Renal pelvis (tissue), 1 donor: ENCODE measurements at regions not wholly inside any gene's neighbourhood (a gene's known extent, or its start where the extent isn't known, plus 50 kb on each side); places are given as distances from the start of the nearest gene placed in this dataset.
"Not testable (repeated sequence)": the region's sequence is repeated elsewhere in the genome, so short reads cannot be mapped to it uniquely, and the experiment has no call there.

Experiments
- DNase-seq: peaks from one replicate; pipeline ENCODE4 v3.0.0-alpha.2; 2013

GRCh38 chr2:198638577-198638976 lies 819.2 kb downstream of the SATB2 start:
- no peak for DNase-seq

GRCh38 chr2:198630384-198630783 lies 826.0 kb downstream of the PLCL1 start:
- no peak for DNase-seq

GRCh38 chr2:198628596-198628995 lies 824.2 kb downstream of the PLCL1 start:
- no peak for DNase-seq

DNA sequence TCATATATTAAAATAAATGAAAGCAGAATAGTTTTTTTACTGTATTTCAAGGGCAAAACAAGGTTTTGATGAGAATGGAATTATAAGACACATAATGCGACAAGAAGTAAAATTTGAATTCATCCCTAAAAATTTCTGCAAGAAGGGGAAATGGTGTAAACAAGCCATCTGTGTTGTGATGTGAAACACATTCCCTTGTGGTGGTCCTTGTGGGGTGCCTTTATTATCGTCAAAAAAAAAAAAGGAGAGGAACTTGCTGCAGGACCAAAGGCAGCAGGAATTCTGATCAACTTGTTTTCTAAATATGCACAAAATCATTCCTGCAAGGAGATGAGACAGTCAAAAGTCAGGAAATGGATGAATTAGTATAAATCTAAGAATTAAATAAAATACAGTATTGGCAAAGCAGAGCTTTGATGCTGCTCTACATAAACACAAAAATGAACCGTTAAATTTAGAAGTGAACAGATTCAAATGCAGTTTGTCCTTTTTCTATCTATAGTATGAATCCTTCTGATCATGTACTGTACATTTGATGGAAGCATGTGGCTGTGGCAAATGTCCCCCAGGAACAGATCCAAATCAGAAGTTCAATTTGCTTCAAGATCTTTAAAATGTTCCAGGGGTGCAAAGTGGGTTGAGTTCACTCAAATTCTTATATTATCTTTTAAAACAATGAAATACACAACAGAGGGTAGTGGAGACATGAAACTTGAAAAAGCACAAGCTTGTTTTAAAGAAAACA lies 818.8 kb downstream of the PLCL1 start:
- no peak for DNase-seq

GRCh38 chr2:198615972-198616371 lies 811.6 kb downstream of the PLCL1 start:
- DNase-seq = no peak

- DNase-seq = no peak
Observed at GRCh38 chr2:198611201-198611600, 806.8 kb downstream of the PLCL1 start.

DNA sequence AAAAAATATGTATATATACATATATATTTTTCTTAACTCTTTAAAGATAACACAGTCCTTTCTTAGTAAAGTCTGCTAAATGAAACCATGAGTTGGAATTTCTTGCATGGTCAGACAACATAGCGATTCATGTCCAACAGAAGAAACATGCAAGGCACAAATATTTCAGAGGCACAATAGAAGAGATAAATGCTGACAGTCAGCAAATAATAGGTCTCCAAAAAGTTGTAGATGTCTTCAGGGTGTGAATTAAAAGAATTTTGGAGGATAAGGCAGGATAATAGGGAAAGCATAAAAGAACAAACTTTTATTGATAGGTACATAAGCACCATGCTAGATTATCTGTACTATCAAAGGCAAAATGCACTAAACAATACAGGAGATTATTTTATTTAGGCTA lies 800.2 kb downstream of the PLCL1 start:
- DNase-seq = no peak

DNA sequence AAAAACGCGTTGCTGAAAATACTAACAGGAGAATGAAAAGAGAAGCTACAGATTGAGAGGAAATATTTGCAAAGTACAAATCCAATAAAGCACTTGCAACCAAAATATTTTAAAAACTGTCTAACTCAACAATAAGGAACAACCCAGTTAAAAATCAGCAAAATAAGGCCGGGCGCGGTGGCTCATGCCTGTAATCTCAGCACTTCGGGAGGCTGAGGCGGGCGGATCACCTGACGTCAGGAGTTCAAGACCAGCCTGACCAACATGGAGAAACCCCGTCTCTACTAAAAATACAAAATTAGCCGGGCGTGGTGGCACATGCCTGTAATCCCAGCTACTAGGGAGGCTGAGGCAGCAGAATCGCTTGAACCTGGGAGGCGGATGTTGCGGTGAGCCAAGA lies 798.6 kb downstream of the PLCL1 start:
- DNase-seq = not testable (repeated sequence)

DNA sequence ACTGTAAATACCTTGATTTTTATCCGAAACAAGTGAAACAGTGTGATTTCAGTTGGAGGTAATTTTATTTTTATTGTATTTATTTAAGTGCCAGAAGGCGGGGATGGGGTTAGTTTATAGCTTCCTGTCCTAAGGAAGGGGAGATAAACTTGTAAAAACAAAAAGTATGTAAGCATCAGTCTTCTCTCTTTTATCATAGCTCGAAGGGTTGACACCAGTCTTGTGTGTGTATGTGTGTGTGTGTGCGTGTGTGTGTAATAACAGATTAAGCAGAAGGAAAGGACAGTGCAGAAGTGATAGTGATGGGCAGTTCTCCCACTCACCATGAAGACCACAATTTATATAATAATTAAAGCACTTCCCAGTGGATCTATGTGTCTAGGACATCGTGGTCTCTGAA lies 793.3 kb downstream of the PLCL1 start:
- no peak for DNase-seq

- DNase-seq = no peak
Observed at GRCh38 chr2:198596985-198597384, 792.6 kb downstream of the PLCL1 start.

GRCh38 chr2:198595721-198596120 lies 791.3 kb downstream of the PLCL1 start:
- DNase-seq = no peak

DNA sequence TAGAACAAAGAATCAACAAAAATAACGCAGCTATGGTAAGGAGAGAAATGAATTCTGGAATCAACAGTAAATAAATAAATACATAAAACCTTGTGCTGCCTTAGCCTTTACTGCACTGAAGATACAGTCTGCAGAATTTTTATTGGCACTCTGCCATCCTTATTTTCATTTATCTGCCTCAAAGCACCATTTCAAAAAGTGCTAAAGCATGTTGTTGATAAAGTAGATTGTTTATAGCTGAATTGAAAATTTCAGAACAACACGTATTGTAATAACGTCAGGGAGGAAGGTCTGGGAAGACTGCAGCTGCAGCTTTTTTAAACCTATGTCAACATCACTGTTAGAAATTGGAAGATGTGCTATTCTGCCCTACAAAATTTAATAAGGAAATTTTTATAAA lies 787.2 kb downstream of the PLCL1 start:
- no peak for DNase-seq

- no peak for DNase-seq
Observed at GRCh38 chr2:198587741-198588140, 783.3 kb downstream of the PLCL1 start.

DNA sequence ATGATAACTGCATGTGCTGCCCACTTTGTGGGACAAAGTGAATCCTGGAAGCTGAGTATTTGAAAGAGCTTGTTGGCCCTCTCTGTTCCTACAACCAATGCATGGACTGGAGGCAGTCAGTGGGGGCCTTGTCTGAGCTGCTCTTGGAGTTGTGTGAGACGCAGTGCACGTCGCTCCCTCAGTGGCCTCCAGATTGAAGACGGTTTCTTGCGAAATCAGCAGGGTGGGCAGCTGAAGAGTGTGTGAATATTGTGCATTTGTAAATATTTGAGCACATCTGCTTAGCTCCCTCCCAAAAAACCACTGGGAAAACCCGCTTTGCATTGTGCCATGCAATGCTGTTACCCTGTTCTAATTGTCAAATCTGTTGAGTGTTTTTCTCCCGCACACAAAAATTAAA lies 782.8 kb downstream of the PLCL1 start:
- no peak for DNase-seq

GRCh38 chr2:198571393-198571792 lies 767.0 kb downstream of the PLCL1 start:
- peak; percentile 14 for DNase-seq

DNA sequence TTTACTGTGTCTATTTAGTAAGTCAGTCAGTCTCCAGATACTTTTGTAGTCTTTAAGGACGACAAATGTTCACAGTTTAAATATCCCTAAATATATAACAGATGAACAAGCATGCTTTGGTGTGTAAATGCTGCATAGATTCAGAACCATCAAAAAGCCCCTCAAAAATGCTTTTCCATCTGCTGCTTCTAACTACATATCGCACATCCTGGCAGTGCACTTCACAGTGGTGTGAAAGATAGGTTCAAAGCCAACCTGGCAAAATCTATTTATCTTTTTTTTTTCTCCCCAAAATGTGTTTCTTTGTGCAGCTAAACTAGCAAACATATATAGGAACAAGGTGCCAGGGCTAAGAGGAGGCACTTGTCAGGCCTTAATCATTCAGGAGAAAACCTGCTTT lies 753.8 kb downstream of the PLCL1 start:
- DNase-seq = no peak

- no peak for DNase-seq
Observed at GRCh38 chr2:198546122-198546521, 741.7 kb downstream of the PLCL1 start.

- DNase-seq = no peak
Observed at GRCh38 chr2:198545411-198545810, 741.0 kb downstream of the PLCL1 start.

GRCh38 chr2:198544461-198544860 lies 740.1 kb downstream of the PLCL1 start:
- no peak for DNase-seq

GRCh38 chr2:198534756-198535155 lies 730.4 kb downstream of the PLCL1 start:
- DNase-seq = no peak

DNA sequence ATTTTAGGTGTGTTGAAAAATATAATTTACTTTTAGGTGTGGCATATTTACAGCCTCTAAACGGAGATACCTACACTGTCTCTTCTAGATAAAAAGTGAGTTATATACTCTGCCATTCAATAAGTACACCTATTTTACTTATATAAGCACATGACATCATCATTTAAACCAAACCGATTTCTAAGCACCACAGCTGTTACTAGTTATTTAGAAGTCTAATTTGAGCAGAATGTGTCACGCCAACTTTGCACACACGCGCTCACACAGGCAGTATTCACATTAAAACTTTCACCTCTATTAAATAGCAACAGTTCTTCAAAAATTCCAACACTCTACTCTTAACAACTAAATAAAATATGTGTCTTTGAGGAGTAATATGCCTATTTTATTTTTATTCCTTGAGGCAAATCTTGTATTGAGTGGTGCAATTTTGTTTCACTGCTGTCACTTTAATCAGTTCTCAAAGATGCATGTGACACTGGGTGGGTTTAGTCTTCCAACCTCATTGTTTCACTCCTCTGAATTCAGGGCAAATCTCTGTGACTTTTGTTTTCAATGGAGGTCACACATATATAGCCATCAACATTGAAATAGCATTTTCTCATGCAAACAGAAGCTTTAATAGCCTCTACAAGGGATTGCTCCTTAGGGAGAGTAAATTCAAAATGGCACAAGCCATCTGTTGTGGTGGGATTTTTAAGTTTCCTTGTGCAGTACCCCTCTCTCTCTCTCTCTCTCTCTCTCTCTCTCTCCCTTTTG lies 721.0 kb downstream of the PLCL1 start:
- DNase-seq = no peak

DNA sequence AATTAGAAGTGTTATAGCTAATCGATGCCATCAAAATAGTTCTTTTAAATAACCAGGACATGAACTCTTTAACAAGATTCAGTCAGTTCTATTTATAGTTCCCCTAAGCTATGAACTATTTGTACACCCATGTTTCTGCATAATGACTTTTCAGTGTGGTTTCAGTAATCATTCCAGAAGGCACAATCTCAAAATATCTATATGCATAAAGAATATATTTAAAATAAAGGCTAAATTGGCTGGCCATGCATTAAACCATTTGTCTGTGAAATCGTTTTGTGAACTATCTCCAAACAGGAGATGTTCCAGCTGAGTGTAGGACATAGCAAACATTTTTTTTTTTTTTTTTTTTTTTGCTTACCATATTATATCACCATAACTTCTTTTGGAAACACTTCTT lies 719.3 kb downstream of the PLCL1 start:
- DNase-seq = no peak

DNA sequence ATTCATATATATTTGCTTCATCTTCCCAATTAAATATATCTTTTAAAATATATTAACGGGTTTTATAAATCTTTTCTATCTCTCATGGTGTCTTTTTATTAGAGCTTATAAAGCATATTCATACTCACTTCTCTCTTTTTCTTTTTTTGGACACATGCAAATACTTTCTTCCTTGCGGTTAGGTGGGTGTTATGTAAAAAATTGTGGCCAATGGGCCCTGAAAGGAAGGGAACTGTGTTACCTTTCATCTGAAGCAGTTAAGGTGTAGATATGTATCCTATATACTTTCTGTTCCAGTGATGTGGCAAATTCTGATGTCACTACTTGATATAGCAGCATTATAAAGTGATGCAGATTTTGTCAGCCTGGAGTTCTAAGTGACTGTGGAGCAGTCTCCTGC lies 714.5 kb downstream of the PLCL1 start:
- no peak for DNase-seq

- no peak for DNase-seq
Observed at GRCh38 chr2:198517976-198518375, 713.6 kb downstream of the PLCL1 start.
